HG03159 (cell line): ENCODE measurements at regions not wholly inside any gene's neighbourhood (a gene's known extent, or its start where the extent isn't known, plus 50 kb on each side); places are given as distances from the start of the nearest gene placed in this dataset.
A peak's percentile ranks its signal among the peaks of the same experiment; 100 is the strongest.

ENCODE experiments used
- ATAC-seq: cut with Tn5 transposase; IDR thresholded peaks from one replicate; pipeline ENCODE4 v1.9.1; 2021; ENCODE audit warnings: mild to moderate bottlenecking, moderate library complexity; ENCODE audit not compliant: unreplicated experiment

DNA sequence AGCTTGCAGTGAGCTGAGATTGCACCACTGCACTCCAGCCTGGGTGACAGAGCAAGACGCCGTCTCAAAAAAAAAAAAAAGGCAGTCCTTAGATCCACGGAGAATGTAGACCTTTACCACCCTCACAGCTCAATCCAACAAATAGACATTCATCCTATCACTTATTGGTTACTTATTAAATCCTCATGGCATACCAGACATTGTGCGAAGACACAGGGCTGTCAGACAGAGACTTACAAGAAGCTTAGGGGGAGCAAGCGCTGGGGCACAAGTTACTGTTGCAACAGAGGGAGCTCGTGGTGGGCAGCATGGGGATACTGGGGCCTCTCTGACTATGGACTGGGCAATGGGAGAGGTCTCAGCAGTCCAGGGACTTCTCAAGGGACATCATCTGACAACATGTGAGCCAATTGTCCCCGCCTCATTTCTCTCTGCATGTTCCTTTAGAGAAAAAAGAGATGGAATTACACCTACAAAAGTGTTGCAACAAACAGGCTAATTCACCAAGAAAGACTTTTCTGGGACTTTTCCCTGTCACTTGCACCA lies 82.8 kb upstream of the TNS3 start:
- no peak for ATAC-seq

DNA sequence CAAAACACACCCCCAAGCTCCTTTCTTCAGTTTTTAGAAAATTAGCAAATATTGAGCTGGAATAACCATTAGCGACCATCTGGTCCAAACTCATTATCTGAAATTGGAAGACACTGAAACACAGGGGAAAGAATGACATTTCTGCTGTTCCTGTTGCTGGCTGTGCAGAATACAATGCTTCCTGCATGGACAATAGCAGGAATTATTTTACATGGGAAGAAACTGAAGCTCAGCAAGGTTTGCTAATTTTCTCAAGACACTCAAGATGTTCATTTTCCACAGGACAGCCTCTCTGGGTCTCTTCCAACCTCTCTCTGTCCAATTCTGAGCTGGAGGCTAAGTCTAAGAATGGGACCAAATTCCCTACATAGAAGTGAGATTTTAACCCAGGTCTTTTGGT lies 81.9 kb upstream of the TNS3 start:
- ATAC-seq = no peak

DNA sequence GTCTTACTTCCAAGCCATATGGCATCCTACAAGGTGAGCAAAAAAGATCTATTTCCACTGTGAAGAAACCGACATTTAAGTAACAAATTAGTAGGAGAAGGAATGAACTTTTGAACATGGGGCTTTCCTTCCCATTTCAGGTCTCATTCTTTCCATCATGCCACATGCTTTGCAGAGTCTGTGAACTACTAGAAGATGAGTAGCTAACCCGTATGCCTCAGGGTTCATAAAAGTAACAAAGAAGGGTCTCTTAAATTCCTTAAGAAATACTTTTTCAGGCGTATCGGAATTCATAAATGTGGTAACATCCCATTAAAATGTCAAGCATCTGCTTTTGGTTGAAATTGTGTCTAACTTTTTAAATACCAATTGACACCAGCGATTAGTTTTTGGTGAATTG lies 81.3 kb upstream of the TNS3 start:
- ATAC-seq = no peak

DNA sequence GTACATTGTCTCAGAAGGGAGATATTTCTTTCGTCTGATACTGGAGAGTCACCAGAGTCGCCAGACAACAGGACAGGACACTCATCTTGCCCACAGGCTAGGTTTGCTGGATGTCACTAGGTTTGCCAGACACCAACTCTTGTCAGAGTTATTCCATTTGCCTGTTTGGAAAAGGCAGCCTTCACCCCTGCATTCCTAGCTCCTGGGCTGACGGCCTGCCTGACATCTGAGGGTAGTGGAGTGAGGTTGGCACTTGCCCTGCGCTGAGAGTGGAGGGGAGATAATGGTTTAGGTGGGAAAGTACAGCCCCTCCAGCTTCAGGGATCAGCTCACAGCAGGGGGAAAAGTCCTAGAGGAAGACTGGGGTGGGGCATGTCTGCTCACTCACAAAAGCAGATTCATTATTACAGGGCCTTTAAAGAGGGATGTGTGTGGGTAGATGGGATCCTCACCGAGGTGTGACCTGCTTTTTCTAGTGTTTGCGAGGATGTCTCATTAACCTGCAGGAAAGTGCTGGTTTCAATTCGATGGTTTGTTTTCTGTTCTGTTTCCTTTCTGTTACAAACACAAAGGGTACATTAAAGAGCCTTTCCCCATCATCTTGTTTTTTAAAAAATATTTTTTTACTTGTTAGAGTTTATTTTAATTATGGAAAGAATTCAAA lies 79.3 kb upstream of the TNS3 start:
- ATAC-seq = no peak

DNA sequence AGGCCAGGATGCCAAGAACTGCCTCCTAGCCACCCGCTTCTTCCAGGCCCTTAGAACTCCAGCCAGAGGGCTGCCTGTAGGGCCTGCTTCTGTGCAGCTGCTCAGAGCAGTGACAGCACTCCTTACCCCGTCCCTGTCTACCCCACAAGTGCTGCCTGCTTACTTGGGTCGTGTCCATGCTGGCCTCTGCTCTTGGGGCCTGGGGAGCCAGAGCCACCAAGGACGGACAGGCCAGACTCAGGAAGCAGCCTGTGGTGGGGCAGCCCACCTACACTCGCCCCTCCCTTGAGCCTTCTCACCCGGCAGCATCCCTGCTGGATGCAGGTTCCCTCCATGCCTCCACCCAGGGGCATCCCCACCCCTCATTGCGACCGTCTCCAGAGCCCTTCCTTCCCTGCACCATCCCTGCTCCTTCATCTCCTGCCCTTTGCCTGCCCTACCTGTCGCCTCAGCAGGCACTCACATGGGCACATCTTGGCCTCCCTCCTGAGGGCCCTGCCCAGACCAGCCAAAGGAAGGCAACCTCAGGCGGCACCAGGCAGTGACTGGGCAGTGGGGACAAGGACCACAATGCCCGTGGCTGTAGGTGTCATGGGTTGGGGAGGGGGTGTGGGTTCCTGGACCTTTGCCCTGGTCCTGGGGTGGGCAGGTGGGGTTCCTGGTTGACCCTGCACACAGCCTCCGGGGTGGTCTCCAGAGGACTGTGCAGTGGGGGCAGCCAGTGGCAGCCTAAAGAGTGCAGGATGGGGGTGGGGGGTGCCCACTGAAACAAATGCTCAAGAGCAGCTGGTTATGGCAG lies 78.0 kb upstream of the TNS3 start:
- ATAC-seq = no peak

DNA sequence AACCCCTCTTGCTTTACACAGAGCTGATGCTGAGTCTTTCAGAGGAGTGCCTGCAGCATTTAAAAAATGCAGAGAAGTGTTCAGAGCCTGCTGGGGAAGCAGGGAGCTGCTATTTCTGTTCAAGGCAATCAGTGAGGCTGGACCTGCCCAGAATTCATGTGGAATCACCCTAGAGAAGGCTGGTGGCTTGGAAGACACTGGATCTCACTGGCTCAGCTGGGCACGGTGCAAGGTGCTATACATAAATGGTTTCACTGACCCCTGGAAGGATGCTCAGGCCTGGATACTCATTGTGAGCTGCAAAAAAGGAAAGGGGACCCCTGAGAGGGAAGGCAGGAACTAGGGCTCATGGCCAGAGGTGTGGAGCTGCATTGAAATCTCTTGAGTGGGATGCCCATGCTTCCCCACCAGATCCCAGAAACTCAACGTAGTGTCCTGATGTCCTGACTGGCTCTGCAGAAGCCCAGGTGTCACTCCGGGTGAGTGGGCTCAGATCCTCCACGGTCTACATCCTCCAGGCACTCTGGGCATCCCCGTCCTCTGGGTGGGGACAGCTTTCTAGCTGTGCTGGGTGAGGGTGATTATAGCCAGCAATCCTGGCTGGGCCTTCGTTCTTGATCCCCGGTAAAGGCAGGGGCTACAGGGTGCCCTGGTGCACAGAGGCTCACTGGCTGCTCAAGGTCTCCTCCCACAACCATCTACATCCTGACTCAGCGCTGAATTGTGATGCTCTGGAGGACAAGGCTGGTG lies 77.2 kb upstream of the TNS3 start:
- no peak for ATAC-seq

DNA sequence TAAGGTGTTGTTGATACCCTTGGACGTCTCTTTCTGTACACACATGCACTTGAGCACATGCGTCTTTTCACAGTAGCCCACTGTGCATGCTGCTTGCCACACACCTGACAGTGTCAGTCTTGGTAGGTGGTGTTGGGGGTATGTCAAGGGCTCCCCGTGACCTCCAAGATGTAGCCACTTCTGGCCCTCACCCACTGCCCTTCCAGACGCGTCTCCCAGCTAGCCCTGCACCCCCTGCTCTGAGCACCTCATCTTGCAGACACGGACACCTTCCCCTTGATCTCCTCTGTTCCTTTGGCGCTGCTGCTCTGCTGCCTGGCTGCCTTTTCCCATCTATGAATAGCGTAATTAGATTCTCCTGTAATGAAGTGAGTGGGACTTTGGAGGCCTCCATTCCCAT lies 75.2 kb upstream of the TNS3 start:
- no peak for ATAC-seq

DNA sequence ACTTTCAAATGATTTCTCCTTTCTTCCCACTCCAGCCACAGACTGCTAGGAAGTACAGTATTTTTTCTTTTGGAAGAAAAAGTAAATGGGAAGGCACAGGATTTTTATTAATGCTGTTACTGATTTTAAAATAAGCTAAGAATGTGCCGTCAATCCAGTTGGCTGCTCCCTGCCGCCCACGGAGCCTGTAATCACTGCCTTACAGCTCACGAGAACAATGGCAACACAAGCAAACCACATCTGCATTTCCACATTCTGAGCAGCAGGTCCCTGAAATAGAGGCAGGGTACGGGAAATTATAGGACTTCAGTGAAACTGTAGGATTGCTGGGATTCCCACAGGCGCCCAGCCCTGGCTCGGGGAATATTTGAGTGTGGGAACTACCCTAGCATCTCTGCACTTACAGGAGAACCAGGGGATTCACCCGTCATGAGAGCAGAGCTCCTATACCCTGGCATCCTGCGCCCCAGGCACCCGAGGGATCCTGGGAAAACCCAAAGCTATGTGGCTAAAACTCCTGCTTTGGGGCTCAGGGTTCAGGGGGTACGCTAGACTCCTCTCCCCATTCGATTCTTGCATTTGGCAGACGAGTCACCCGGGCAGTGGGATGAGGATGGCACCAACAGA lies 72.9 kb upstream of the TNS3 start:
- no peak for ATAC-seq

DNA sequence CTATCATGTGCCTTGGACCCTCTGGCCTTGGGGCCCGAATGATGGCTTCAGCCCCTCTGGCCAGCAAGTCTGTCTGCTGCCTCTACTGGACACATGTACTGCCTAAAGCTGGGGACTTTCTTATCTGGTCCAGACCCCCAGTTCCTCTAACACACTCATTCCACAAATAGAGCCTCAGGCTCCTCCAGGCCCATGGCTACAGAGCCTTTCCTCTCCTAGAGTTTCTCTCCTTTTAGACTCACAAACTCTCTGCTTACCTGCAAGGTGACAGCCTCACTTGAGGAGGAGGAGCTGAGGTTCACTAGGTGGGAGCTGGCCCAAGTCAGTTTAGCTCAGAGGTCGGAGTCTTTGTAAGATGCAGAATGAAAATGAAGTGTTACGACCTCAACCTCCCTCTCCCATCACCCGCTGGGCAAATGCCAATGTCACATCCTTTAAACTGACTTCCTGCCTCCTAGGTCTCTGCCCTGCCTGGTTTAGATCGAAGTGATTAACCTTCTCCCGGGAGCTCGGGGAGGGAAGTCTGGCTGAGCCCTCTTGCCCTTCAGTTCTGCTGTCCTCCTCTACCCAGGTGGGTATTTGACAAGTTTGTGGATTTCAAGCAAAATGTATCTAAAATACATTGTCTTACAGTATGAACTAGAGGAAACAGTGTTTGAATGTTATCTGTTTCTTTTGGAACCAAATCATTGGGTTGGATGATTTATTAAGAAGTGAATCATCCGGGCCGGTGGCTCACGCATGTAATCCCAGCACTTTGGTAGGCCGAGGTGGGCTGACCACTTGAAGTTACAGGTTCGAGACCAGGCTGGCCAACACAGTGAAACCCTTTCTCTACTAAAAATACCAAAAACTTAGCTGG lies 71.9 kb upstream of the TNS3 start:
- no peak for ATAC-seq

DNA sequence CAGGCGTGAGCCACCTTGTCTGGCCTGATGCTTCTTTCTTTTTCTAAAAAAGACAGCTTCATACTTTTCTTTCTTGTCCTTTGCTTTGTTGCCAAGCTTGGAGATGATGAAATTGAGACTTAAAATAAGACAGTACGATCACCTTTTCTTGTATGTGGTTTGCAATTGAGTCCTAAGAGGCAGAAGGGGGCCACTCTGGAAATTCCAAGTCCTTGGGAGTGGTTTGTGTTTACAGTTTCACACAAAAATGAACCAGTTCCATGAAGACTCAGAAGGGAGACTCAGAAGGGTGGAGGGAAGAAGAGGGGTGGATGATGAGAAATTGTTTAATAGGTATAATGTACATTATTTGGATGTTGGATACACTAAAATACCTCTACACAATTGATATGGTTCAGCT lies 70.7 kb upstream of the TNS3 start:
- ATAC-seq = no peak

DNA sequence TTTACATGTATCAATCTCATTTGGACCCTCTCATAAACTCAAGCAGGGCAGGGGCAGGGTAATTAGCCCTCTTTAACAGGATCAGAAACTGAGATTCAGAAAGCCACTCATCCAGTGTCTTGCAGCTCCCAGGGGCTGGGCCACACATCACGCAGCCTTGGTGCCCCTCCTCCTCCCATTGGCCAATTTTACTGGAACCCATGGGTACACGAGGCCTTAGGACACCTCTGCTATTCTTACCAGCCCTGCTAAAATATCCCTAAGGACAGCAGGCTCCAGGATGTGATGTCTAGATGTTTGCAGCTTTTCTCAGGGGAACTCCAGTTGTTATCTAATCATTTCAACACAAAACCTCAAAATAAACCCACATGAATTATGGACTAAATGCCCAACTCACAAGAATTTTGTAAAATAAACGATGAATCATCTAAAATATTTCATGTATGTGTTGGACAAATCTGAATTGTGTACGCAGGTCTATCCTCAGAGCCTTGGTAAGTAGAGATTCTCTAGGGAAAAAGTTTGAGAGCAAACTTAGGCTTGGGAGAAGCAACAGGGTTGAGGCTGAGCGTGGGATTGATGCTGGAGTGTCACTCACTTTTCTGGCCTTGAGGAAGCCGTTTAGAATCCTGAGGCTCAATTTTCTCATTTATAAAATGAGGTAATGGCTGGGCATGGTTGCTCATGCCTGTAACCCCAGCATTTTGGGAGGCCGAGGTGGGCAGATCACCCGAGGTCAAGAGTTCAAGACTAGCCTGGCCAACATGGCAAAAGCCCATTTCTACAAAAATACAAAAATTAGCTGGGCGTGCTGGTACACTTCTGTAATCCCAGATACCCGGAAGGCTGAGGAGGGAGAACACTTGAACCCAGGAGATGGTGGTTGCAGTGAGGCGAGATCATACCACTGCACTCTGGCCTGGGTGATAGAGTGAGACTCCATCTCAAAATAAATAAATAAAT lies 69.7 kb upstream of the TNS3 start:
- ATAC-seq = no peak

DNA sequence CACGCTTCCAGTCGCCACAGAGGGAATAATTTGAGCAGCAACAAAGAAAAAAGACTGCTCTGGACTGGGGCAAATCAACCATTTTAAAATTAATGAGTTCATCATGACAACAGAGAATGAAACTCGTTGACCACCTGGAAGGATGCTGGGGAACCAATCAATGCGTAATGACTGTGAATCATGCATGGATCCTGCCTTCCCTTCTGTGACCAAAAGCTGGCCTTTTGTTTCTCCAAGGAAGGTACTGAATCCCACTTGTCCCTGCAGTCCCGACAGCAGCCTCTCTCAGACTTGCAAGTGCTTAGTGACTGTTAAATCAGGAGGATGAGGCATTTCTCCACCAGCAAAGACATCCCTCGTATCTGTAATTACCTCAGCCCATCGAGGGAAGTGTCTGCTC lies 68.0 kb upstream of the TNS3 start:
- no peak for ATAC-seq

DNA sequence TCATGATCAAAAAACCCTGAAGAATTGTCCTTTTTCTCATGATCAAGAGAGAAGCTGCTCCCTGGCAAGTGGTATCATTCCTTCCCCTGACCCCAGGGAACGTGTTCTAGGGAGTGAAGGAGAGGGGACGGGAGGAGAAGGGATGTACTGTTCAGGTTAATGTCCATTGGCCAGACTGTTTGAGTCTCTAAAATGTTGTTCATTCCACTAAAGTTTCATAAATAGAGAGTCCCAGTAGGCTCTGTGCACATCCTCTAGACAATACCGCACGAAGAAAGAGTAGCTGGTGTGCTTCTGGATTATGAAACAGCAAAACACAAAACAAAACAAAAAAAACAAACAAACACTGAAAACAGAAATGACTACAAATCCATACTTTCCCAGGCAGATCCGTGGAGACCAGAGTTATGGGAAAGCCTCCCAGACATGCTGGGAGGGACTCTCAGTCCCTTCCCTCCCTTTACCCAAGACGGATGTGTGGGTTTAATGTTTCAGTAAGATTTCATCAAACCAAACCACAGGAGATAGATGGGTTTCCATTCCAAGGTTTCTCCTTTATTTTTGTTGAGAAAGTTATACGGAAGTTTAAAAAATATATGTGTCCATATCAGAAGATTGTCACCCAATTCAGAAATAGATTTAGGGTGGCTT lies 66.5 kb upstream of the TNS3 start:
- no peak for ATAC-seq

DNA sequence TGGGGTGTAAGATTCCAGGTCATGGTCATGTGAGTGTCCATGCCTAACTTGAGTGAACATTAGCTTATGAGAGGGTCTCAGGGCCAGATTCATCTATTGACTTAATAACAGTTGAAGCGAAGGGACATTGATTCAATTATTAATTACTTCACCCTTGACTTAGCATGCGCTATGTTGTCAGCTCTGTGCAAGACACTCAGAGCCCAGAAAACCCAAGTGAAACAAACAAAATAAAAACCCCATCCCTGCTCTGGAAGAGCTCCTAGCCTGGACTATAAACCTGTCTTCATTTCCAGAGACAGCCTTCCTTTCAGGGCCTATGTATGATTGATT lies 66.0 kb upstream of the TNS3 start:
- no peak for ATAC-seq

DNA sequence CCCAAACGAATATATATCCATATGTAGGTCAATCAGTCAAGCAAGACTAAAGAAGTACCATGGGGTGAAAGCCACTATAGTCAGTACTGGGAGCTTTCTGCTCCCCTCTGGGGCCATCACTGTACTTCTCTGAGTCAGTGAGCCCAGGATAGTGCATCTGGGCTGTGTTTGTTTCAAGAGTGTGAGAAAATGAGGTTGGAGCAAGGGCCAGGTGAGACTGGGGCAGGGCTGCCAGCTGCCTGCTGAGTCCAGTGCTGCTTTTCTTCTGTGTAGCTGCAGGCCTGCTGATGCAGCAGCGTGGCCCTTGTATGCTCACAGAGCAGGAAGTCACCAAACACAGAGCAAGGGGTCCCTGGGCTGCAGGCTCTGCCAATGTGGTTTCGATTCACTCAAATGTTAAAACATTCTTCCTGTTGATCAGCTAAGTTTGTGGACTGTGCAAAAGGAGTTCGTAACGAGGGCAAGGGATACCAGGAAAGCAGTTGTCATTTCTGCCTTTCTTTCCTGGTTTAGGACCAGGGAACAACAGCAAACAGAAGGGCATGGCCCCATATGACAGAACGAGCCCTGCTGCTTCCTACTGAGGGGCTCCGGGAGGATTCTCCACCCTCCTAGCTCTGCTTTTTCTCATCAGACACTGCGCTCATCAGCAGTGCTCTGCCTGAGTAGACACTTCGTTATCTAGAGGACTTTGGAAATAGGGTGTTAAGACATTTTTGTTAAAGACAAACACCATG lies 65.4 kb upstream of the TNS3 start:
- ATAC-seq = peak; percentile 73

DNA sequence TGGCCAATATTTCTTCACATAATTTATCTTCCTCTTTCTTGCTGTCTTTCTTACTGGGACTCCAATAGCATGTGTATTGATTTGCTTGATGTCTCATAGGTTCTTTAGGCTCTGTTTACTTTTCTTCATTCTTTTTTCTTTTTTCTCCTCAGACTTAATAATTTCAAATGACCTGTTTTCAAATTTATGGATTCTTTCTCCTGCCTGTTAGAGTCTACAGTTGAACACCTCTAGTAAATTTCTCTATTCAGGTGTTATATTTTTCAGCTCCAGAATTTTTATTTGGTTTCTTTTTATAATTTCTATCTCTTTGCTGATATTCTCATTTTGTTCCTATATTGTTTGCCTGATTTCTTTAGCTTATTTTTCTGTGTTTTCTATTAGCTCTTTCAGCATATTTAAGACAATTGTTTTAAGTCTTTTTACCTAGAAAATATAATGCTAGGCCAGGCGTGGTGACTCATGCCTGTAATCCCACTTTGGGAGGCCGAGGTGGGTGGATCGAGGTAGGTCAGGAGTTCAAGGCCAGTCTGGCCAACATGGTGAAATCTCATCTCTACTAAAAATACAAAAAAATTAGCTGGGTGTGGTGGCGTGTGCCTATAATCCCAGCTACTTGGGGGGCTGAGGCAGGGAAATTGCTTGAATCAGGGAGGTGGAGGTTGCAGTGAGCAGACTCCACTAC lies 61.9 kb upstream of the TNS3 start:
- no peak for ATAC-seq

DNA sequence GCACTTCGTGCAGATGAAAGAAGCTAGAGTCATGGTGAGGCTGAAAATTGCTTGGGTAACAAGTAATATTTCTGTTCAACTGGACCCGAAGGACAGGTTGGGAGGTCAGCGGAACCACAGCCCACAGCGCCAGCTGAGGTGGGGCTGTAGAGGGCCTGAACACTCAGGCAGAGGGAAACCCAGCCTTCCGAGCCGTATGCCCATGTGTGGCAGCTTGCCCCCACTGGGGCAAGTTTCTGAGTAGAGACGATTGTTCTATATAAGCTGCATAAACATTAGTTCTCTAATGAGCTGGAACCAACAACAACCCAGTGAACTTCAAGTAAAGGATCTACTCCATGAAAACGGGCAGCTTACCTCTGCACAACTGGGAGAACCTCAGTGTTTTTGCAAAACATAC lies 58.4 kb upstream of the TNS3 start:
- ATAC-seq = no peak
